Dermis microvascular lymphatic vessel endothelial cell (primary cell): ENCODE measurements at regions not wholly inside any gene's neighbourhood (a gene's known extent, or its start where the extent isn't known, plus 50 kb on each side); places are given as distances from the start of the nearest gene placed in this dataset.

Experiments used
- DNase-seq, 2 donors: peaks; one replicate each; pipeline versions ENCODE4 v3.0.0 to v3.0.0-alpha.2; 2010; ENCODE audit warnings: low read depth in 2 of 2

DNA sequence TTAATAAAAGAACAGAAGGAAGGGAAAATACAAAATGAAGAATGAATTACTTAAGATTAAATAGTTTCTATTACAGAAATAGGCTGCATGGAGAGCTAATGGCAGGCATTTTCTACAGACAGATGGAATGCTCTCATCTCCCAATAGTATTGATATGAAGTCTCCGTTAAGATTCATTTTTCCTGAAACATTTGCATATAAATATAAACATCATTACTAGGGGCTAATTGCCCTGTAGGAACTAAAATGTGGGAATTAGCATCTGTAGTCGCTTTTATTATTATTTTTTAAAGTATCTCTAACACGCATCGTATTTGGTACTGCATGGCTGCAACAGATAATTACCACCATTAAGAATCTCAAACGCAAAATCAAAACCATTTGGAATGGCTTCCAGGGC lies 2275.5 kb downstream of the MAT2B start:
- no peak for DNase-seq

DNA sequence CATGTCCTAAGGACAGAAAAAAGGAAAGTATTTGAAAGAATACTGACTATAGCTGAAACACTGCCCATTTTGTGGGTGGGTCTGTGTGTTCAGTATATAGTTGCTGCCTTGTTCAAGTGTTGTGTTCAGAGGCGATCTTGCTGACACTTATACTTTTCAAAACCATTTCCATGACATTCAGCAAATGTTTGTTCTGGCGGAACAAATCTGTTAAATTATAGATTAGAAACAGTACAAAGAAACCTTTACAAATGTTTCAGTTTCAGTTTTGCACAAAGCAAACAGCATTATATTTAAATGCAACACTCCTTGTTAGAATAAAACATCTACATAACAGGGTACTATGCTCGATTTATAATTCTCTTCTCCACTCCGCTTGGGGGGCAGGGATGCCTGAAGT lies 2276.3 kb downstream of the MAT2B start:
- DNase-seq = no peak

DNA sequence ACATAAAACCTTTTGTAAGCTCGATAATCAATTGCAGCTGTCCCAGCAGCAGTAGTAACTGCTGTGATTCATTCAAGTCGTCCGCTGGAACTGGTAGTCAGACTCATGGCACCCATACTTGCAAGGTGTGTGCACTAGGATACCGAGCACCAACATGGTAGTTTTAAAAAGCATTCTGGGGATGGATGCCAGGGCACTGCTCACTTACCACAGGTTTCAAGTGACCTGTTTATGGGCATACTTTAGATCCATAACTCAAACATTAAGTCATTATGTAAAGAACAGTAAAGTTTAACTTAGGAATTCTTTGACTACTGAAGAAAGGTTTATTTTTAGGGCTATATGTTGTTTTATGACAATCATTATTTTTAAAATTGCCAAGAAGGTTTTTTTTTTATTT lies 2277.6 kb downstream of the MAT2B start:
- no peak for DNase-seq

DNA sequence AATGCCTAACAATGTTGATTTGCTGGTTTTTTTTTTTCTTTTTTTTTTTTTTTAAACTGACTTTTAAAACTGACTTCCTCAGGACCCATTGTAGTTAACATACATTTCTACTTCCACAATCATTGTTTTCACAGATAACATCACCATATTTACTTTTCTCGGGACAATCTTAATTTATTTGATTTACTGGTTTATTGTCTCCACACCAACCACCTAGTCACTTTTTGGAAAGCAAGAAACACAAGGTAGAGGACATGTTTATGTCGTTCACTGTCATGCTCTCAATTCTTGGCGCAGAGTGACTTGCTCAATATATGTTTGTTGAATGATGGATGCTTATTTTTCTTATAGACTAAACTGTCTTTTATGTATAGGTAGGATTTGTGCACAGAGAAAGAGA lies 2280.7 kb downstream of the MAT2B start:
- DNase-seq = no peak

DNA sequence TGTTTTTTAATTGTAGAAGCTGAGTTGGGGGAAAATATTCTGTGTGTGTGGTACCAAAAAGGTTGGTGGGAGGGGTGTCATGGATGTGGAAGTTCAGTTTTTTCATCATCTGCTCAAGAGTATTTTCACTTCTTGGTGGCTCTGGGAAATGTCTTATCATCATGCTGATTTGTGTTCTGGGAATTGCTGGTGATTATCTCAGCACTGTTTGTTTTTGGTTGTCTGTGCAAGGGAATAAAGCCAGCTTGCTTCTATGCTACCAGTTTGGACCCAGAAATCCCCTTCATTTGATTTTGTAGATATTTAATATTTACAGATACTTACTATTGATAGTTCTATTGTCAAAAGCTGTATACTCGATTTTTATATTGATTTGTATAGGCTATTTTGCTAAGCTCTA lies 2289.7 kb downstream of the MAT2B start:
- no peak for DNase-seq

DNA sequence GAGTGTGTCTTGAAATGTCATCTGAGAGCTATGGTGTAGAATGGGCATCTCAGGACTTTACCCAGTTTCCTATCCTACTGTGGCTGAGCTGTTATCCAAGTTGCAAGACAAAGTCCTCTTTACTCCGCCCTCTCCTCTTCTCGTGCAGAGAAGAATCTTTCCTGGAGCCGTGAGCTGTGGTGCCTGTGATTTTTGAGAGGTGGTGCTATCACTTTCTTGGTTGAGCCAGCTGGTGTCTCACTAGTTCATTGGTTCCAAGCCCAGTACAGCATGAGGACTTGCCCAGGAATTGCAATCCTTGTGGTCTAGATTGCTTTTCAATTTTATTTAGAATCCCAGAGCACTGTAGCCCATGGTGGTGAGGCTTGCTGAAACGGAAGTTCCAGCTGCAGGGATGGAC lies 2300.3 kb downstream of the MAT2B start:
- no peak for DNase-seq

DNA sequence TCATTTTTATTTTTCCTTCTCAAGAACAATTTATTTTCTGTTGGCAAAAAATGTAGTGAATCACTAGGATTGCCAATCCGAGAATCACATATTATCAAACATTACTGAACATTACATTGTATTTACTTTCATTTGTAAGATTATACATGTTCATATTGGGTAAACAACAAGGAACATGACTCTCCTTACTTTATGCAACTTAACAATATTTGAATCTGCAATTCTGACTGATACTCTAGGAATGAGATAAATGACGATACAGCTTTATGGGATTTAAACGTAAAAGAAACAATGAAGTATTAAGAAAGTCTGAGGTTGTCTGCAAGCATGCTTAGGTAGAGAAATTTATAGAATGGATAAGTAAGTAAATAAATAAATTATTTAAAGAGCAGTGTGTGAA lies 2302.9 kb downstream of the MAT2B start:
- no peak for DNase-seq

DNA sequence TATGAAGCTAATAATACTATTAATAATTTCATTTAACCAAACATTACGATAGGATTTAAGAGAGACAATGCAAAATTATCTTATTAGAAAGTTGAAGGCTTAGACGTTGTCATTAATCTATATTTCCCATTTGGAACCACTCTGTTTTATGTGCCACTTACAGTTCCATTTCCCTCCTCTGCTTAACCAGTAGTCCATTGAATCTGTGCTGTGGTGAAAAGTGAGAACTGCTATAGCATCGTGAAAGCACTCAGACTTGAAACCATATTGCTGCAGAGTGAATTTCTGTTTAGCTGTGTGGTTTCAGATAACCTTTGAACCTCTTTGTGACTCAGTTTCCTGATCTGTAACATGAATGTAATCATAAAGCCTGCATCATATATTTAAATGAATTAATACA lies 2304.5 kb downstream of the MAT2B start:
- no peak for DNase-seq

DNA sequence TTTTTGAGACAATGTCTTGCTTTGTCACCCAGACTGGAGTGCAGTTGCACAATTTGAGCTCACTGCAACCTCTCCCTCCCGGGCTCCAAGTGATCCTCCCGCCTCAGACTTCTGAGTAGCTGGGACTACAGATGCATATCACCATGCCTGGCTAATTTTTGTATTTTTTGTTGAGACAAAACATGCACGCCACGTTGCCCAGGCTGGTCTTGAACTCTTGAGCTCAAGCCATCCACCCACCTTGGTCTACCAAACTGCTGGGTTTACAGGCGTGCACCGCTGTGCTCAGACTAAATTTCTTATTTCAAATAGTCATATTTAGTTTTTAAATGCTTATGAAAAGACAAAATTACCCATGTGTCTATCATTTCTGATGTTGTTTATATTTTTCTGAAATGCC lies 2324.1 kb downstream of the MAT2B start:
- DNase-seq = no peak

DNA sequence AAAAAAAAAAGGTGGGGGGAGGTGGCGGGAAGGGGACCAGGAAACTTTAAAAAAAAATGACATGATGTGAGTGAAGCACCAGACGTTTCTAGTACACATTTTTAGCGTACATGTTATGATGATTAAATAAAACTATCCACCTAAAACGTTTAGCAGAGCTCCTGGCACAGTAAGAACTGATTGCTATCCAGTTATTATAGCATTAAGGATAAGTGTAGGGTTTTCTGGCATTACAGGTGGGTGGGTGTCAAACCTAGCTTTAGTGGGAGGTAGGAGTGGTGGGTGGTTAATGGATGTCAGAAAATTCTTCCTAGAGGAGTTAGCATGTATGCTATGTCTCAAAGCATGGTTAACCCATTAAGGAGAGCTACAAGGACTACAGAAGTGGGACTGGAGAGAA lies 2329.5 kb downstream of the MAT2B start:
- DNase-seq = no peak

DNA sequence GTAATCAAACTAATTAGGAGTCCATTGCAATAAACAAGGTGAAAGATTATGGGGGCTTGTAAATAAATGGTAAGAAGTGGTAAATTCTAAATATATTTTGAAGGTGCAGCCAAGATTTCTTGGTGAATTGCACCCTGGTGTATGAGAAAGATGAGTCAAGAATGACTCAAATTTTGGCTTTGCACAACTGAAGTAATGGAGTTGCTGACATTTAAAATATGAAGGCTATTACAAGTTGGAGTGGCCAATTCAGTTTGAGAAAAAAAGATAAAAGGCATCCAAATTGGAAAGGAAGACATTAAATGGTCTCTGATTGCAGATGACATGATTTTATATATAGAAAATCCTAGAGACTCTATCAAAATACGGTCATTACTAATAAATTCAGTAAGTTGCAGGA lies 2330.6 kb downstream of the MAT2B start:
- no peak for DNase-seq

DNA sequence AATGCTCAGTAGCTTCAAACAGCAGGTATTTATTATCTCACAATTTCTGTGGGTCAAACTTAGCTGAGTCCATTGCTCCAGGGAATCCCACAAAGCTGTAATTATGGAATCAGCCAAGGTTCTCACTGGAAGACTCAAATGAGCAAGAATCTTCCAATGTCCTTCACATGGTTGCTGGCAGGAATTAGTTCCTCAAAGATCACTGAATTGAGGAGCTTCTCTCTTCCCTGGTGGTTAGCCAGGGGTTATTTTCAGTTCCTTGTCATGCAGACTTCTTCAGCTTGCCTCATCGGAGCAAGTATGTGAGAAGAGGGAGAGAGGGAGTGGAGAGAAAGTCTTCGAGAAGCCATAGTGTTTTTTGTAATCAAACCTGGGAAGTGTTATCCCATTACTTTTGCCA lies 2331.9 kb downstream of the MAT2B start:
- DNase-seq = no peak

DNA sequence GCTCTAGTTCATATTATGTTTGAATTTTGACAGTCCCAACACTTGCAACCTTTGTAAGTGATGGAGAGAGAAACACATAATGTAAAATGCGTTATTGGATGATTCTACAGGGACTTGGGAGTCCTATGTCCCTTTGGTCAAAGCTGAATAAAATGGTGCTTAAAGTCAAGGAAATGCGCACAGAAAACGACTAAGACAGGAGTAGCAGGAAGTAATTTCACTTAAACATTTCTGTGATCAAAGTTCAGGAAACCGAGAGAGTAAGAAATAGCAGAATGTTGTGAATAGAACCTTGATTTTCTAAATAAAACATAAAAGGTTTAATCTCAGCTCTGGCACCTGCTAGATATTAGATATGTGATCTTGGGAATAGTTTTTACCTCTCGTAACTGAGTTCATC lies 2339.2 kb downstream of the MAT2B start:
- DNase-seq = no peak

DNA sequence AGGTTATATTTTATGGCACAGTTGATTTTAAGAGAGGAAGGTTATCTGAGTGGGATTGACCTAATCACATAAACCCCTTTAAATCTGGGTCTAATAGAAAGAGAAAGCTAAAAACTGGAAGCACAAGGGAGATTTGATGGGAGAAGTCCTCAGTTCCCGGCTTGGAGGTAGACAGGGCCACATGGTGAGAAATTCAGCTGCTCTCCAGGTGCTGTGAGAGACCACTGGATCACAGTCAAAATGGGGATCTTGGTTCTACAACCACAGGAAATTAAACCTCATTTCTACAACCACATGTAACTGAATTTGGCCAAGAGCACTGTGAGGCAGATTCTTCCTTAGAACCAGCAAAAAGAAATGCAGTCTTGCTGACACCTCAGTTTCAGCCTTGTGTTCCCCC lies 2352.7 kb downstream of the MAT2B start:
- no peak for DNase-seq

DNA sequence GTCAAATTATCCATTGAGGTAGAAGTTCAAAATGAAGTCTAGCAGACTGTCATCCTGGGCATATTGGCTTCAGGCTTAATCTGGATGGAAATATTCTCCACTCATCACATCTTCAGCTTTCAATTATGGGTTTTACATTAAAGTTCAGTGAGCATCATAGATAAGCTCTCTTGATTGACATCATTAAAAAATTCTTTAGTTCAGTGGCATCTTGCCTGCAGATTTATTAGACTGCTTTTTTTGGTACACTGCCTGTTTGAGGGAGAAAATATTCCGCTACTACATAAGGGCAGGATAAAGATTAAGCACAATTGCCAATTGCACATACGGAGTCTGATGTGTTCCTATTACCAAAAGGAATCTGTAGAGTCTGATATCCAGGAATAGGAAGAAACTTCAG lies 2353.8 kb downstream of the MAT2B start:
- no peak for DNase-seq

DNA sequence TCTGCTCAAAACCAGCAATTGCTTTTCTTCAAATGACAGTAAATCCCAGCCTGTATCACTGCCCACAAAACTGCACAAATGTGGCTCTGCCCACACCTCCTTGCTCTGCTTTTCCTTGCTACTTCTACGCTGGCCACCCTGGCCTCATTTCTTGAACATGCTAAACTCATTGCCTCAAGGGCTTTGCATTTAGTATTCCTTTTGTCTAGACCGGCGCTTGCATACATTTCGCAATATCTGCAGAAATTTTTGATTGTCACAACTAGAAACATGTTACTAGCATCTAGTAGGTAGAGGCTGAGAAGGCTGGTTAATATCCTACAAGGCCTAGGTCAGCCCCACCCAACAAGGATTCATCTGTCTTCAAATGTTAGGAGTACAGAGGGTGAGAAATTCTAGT lies 2357.8 kb downstream of the MAT2B start:
- DNase-seq = no peak

DNA sequence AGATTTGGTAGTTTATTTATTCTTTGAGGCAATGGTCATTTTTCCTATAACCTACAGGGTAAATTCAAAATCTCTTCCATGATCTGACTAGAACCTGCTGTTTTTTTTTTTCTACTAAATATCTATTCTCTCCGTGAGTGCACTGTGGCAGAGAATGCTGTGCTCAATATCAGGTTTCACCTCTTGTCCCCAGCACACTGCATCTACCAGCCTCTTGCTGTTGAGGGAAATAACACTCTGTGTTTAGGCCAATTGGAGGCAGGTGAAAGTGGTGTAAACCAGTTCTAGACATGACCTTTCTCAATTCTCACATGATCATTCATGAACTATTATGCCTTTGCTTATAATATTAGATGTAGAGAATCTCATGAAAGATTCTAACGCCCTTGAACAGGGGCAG lies 2365.9 kb downstream of the MAT2B start:
- DNase-seq = no peak

DNA sequence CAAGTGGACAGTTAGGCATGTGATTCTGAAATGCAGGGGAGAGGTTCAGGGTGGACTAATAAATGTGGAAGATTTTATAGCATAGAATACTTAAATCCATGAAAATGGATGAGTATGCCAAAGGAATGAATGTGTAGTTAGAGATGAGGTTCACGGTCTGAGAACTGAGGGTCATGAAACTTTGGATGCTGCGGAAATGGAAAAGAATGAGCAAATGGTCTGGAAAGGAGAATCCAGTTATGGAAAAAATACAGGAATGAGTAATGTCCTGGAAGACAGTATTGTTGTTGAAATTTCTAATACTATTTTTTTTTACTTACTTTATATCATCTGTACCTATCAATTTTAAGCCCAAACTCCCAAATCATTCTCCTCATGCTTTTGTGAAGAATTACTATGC lies 2369.4 kb downstream of the MAT2B start:
- DNase-seq = no peak

DNA sequence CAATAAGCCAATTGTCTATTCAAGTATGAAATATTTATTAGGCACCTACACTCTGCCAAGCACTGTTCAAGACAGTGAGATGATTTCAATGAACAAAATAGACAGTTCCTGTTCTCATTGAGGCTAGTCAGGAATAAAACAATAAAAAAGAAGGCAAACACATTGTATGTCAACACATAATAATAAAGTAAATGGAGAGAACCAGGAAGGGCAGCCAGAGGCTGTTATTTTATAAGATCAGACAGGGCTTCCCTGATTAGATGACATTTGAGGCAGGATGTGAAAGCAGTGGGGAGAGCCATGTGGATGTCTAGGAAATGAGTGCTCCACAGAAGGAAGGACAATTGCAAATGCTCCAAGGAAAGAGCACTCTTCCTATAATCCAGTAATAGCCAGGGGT lies 2371.1 kb downstream of the MAT2B start:
- DNase-seq = no peak

DNA sequence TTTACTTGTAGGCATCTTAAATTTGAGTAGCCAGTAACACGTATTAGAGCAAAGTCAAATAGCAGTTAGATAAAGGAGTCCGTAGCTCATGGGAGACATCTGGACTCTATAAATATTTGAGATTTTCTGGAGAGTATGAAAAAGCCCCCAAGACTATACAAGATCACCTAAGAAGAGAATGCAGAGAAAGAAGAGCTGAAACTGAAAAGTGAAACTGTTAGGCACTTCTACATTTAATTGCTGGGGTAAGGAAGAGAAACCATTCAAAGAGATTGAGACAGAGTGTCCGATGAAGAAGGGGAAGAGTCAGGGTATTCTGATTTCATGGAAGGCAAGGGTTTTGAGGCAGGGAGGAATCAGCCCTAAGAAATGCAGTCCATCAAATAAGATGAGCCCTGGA lies 2372.1 kb downstream of the MAT2B start:
- DNase-seq = no peak

DNA sequence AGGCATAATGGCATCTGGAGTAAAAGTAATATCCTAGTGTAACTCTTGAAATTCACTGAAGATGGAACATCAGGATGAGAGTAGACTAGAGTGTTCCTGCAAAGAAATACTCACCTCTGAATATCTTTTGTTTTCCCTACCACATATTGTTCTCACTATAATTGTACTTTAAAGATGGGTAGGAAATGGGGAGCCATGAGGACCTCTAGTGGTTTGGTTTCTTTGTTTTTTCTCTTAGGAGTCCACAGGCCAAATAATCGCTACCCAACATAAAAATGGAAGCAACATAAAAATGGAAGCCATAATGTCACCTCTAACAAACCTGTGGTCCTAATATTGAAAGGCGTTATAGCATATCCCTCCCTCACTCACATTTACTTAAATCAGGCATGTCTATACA lies 2375.8 kb downstream of the MAT2B start:
- DNase-seq = no peak

DNA sequence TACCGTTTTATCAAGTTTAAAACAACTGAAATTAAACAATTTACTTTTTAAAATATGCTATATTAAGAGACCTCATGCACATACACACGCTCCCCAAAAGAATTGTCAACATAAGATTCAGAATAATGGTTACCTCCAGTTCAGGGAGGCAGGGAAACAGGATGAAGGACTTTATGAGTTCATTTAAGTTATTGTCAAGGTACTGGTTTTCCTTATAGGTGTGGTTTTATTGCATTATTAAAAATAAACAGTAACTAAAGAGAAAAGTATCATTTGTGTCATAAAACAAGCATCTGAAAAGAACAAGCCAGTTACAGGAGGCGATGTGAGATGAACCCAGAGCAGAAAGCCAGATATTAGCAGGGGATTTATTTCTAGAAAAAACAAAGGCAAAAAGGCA lies 2376.7 kb downstream of the MAT2B start:
- DNase-seq = no peak

DNA sequence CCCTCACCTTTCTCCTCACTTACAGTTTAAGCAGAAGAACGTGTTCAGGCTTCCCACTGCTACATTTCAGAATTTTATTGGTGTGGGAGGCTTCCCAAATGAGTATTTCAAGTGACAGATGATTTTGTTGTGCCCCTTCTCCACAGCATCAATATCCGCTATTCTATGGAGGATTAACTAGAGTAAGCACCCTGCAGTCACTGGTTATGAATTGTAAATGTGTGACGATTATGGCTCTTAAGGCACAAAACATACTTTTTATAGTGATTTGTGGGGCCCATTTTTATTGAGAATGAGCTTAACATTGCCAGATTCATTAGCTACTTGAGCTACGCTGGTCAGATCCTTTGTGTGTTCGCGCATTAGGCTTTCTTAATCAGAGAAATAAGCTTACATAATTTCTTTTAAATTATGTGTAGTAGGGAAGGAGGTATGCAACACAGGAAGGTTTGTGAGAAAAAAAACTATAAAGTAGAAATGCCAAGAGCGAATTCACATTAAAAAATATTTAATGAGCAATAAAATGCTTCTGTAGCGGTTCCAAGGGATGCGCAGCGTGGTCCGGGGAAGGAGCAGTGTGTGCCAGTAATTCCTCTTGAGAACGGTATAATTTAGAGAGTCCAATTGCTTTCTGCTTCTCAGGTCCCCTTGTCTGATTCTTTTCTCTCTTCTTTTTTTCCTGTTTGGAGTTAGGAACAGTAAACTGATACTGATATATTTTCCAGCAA lies 2380.4 kb downstream of the MAT2B start:
- DNase-seq = no peak

DNA sequence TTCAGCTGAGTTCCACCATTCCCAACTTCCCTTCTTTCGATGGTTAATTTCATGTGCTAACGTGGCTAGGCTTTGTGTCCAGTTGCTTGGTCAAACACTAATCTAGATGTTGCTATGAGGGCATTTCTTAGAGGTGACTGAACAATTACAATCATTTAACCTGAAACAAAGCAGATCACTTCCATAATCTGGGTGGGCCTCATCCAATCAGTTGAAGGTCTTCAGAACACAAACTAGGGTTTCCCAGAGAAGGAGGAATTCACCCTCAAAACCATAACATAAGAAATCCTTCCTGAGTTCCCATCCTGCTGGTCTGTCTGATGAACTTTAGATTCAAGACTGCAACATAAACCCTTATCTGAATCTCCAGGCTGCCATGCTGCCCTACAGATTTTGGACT lies 2381.7 kb downstream of the MAT2B start:
- DNase-seq = no peak
